ENCODE measurements at regions not wholly inside any gene's neighbourhood (a gene's known extent, or its start where the extent isn't known, plus 50 kb on each side); places are given as distances from the start of the nearest gene placed in this dataset.

DNA sequence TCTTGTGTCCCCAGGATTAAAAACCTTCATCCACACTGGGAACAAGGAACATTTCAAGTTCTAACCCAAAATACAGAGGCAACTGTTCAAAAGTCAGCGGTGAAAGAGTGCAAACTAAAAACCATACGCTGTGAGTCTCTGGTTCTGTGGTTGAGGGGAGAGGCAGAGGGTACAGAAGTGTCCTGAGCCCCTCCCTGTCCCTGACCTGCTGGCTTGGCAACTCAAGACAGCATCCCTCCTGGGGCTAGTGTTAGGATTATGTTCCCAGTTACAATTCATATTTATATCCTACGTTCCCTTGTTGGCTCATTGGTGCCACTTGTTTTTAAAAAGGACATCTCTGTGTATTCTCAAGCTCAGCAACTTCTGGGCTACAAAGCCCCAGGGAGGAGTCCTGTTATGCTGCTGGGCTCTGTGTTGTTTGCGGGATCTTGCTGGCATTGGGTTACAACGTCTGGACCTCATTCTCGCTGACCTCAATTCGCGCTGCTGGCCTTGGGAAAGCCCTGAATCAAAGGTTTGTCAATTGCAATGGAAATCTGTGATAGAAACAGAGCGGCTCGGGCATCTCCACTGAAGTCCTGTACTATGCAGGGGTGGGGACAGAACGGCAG is 420.8 kb downstream of the FUT8 start:
- TF ChIP-seq SPI1 (IDR thresholded peaks at IDR 0.05; ENCODE audit: low read depth, low read length): no peak
- no peak for TF ChIP-seq POLR2AphosphoS5 (IDR thresholded peaks at IDR 0.05; ENCODE audit: low read depth, low read length)
- TF ChIP-seq POLR2A (IDR thresholded peaks at IDR 0.05; ENCODE audit: low read depth, low read length): no peak
- TF ChIP-seq TAF1 (IDR thresholded peaks at IDR 0.05; ENCODE audit: low read depth, low read length): no peak
- TF ChIP-seq PAX5 (IDR thresholded peaks at IDR 0.05; ENCODE audit: insufficient read depth, low read length, severe bottlenecking): no peak

Data from GM12891 (cell line).